Astrocyte (in vitro differentiated cells and primary cell): ENCODE measurements at regions not wholly inside any gene's neighbourhood (a gene's known extent, or its start where the extent isn't known, plus 50 kb on each side); places are given as distances from the start of the nearest gene placed in this dataset.
"Not testable (repeated sequence)": the region's sequence is repeated elsewhere in the genome, so short reads cannot be mapped to it uniquely, and the experiment has no call there.

ENCODE experiments used
- CTCF ChIP-seq: IDR thresholded peaks from 2 replicates; pipeline ENCODE4 v1.5.1; 2011; ENCODE audit warnings: low read depth, mild to moderate bottlenecking, inconsistent platforms, low read length, moderate library complexity; ENCODE audit not compliant: insufficient read depth
- EZH2 ChIP-seq: IDR thresholded peaks from 2 replicates; pipeline ENCODE4 v1.6.1; 2012; ENCODE audit warnings: mild to moderate bottlenecking, low read length, inconsistent platforms; ENCODE audit not compliant: insufficient read depth

GRCh38 chr1:120288167-120288566, 111.8 kb upstream of the SEC22B start:
- TF ChIP-seq CTCF, EZH2: not testable (repeated sequence)
